Adrenal gland (tissue), 9 donors: ENCODE measurements at regions not wholly inside any gene's neighbourhood (a gene's known extent, or its start where the extent isn't known, plus 50 kb on each side); places are given as distances from the start of the nearest gene placed in this dataset.

Experiments
- DNase-seq, 7 donors: peaks; one replicate each; pipeline ENCODE4 v3.0.0-alpha.2; 2019 to 2020
- H3K27ac ChIP-seq, 5 donors: fragments of 200-600 bp; sonication (generic) in 4 of 5; 1 replicate in 3 of 5; 2 replicates in 2 of 5; pipeline versions ENCODE4 v1.5.1 to v1.8.0; 2016 to 2020; ENCODE audit warnings: mild to moderate bottlenecking in 1 of 5
- H3K27me3 ChIP-seq: fragments of 200-600 bp; 2 replicates; pipeline ENCODE4 v1.8.0; 2021
- H3K36me3 ChIP-seq, 2 donors: fragments of 200-600 bp; replicated peaks in 1 of 2; 1 replicate in 1 of 2; 2 replicates in 1 of 2; pipeline versions ENCODE4 v1.5.1 to v1.8.0; 2018 to 2022
- H3K4me1 ChIP-seq, 2 donors: fragments of 200-600 bp; replicated peaks in 1 of 2; 1 replicate in 1 of 2; 2 replicates in 1 of 2; pipeline versions ENCODE4 v1.5.1 to v1.8.0; 2018 to 2021
- H3K4me3 ChIP-seq, 4 donors: fragments of 200-600 bp; sonication (generic) in 3 of 4; one replicate each; pipeline ENCODE4 v1.5.1; 2016 to 2018
- H3K9me3 ChIP-seq, 3 donors: fragments of 200-600 bp; sonication (generic) in 1 of 3; replicated peaks in 1 of 3; 1 replicate in 2 of 3; 2 replicates in 1 of 3; pipeline versions ENCODE4 v1.5.1 to v1.8.0; 2016 to 2021
- CTCF ChIP-seq, 6 experiments: fragments of 450-650 bp in 4 of 6; fragments of 200-600 bp in 2 of 6; sonication (generic) in 1 of 6; IDR thresholded peaks; 1 replicate in 5 of 6; 2 replicates in 1 of 6; pipeline versions ENCODE4 v1.5.1 to v1.8.0; 2016 to 2021; ENCODE audit warnings: antibody characterized with exemption in 6 of 6, mild to moderate bottlenecking in 2 of 6, moderate library complexity in 1 of 6
- POLR2A ChIP-seq, 2 donors: fragments of 450-650 bp; IDR thresholded peaks; one replicate each; pipeline ENCODE4 v1.6.1; 2017; ENCODE audit warnings: antibody characterized with exemption in 2 of 2, mild to moderate bottlenecking in 2 of 2, moderate library complexity in 1 of 2
- WGBS, 4 donors: extraction: QIAGEN DNeasy Blood & Tissue Kit in 2 of 4; methylation state at CpG; one replicate each; pipeline versions ENCODE4 v1.1.5 to v1.1.7; 2013 to 2017; 5-methylcytosine and 5-hydroxymethylcytosine counted together
- intact Hi-C, 2 donors: fragments of 100-400 bp; cut with DNase I; formaldehyde crosslinking; loops; one replicate each; pipeline versions ENCODE4 v1.14.1 to v1.15.0; 2022 to 2023
- donor health status: healthy with polysubstance abuse.
- donor health status: Bipolar disorder and iron deficiency.
- donor health status: DM: yes; HTN: yes; CAD: no.
- donor health status: DM: no; HTN: no; CAD: no.
- donor health status: DM: no; HTN: no; CAD: no.

DNA sequence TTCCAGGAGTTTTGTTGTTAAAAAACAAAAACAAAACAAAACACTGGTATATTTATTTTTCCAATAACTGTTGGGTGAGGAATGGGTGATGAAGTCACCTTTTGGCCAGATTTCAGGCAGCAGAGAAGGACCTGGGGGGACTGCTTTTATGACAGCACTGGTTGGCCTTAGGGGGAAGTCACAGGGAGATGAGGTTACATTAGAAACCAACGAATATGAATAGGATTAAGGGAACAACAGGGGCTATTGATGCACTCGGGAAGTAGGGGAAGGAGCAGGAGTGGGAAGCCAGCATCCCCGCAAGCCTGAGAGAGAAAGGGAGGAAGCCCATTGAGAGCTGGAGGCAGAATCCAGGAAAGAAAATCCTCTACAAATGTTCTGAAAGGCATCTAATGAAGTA is 958.4 kb downstream of the TYW1 start:
- Histone ChIP-seq H3K36me3 (no peaks in the 10 kb centered on the region), H3K4me3 (no peak overlapping the region), H3K9me3 (no peaks in the 10 kb centered on the region), H3K27me3 (no peaks in the 10 kb centered on the region), H3K4me1 (no peaks in the 10 kb centered on the region), H3K27ac (no peak overlapping the region)
- 47 to 65% (median 57%) methylated on average over 3 of the region's 3 CpGs for WGBS, 4 donors
- TF ChIP-seq POLR2A (IDR thresholded peaks at IDR 0.05) (no peak), CTCF (IDR thresholded peaks at IDR 0.05) (no peak)
- intact Hi-C loops, result no loop called here
- DNase-seq, result no peak

- TF ChIP-seq CTCF (IDR thresholded peaks at IDR 0.05), result no peak
- TF ChIP-seq POLR2A (IDR thresholded peaks at IDR 0.05), result no peak
- intact Hi-C loops, result no loop called here
- 29 to 100% (median 91%) methylated on average over 1 of the region's 1 CpG for WGBS, 4 donors
- DNase-seq, result no peak
- H3K36me3 ChIP-seq, result no peaks in the 10 kb centered on the region
- no peaks in the 10 kb centered on the region for H3K4me1 ChIP-seq
- H3K9me3 ChIP-seq, result no peaks in the 10 kb centered on the region
- no peak overlapping the region for H3K4me3 ChIP-seq
- no peak overlapping the region for H3K27ac ChIP-seq
- no peaks in the 10 kb centered on the region for H3K27me3 ChIP-seq
These were observed 966.2 kb downstream of the TYW1 start for GRCh38 chr7:67962863-67963262.

- no peak for TF ChIP-seq CTCF (IDR thresholded peaks at IDR 0.05)
- no peak for TF ChIP-seq POLR2A (IDR thresholded peaks at IDR 0.05)
- H3K27me3 ChIP-seq, result no peaks in the 10 kb centered on the region
- H3K36me3 ChIP-seq, result no peaks in the 10 kb centered on the region
- no peaks in the 10 kb centered on the region for H3K4me1 ChIP-seq
- no peak overlapping the region for H3K4me3 ChIP-seq
- no peaks in the 10 kb centered on the region for H3K9me3 ChIP-seq
- no peak overlapping the region for H3K27ac ChIP-seq
- intact Hi-C loops, result no loop called here
- DNase-seq, result no peak
- 90 to 94% (median 92%) methylated on average over 3 of the region's 3 CpGs for WGBS, 4 donors
These were observed 979.9 kb downstream of the TYW1 start for GRCh38 chr7:67976490-67976889.

DNA sequence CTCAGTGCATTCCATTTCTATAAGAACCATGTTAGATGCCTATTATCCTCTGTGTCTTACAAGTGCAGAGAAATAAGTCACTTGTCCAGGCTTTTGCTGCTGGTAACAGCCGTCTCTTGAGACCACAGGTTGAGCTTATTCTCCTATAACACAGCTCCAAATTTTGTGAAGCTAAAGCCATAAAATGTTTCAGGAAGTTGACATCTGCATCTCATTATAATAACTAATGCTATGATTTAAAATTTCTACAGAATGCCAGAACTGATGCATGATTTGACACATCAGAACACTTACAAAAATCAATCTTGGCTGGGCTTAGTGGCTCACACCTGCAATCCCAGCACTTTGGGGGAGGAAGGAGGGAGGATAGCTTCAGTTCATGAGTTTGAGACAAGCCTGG is 986.9 kb downstream of the TYW1 start:
- peaks cover 0 to 4% of the 10 kb centered on the region in 2 donors for H3K4me1 ChIP-seq
- no peaks in the 10 kb centered on the region for H3K36me3 ChIP-seq
- no peak overlapping the region for H3K27ac ChIP-seq
- H3K27me3 ChIP-seq, result no peaks in the 10 kb centered on the region
- 73 to 86% (median 82%) methylated on average over 1 of the region's 1 CpG for WGBS, 4 donors
- TF ChIP-seq CTCF (IDR thresholded peaks at IDR 0.05), result no peak
- no peak for TF ChIP-seq POLR2A (IDR thresholded peaks at IDR 0.05)
- intact Hi-C loops, result no loop called here
- no peak for DNase-seq
- H3K4me3 ChIP-seq, result no peak overlapping the region
- no peaks in the 10 kb centered on the region for H3K9me3 ChIP-seq
